Bone marrow (tissue), 2 donors: ENCODE measurements at regions not wholly inside any gene's neighbourhood (a gene's known extent, or its start where the extent isn't known, plus 50 kb on each side); places are given as distances from the start of the nearest gene placed in this dataset.
A peak's percentile ranks its signal among the peaks of the same experiment; 100 is the strongest.
"Not testable (repeated sequence)": the region's sequence is repeated elsewhere in the genome, so short reads cannot be mapped to it uniquely, and the experiment has no call there.

Source experiments
- DNase-seq, 2 donors: peaks; one replicate each; lab custom pipeline; 2025; lab: John Stamatoyannopoulos, UW

- peak in 1 of 2 donors; percentile 7 for DNase-seq
Observed at GRCh38 chr4:15162465-15163283, 160.4 kb downstream of the CPEB2 start.

GRCh38 chr4:15163284-15163645 lies 161.0 kb downstream of the CPEB2 start:
- no peak for DNase-seq

- DNase-seq, result no peak
Observed at GRCh38 chr4:15164571-15164970, 162.3 kb downstream of the CPEB2 start.

GRCh38 chr4:15167743-15168142 lies 165.5 kb downstream of the CPEB2 start:
- no peak for DNase-seq

GRCh38 chr4:15168759-15169158 lies 166.5 kb downstream of the CPEB2 start:
- no peak for DNase-seq

GRCh38 chr4:15171725-15172124 lies 169.4 kb downstream of the CPEB2 start:
- DNase-seq, result no peak

- DNase-seq, result no peak
Observed at GRCh38 chr4:15173251-15173650, 171.0 kb downstream of the CPEB2 start.

- not testable (repeated sequence) for DNase-seq
Observed at GRCh38 chr4:15174168-15174567, 171.9 kb downstream of the CPEB2 start.

- DNase-seq, result not testable (repeated sequence)
Observed at GRCh38 chr4:15179842-15180241, 177.6 kb downstream of the CPEB2 start.

GRCh38 chr4:15182600-15183220 lies 180.4 kb downstream of the CPEB2 start:
- DNase-seq, result no peak

- DNase-seq, result no peak
Observed at GRCh38 chr4:15186149-15186548, 183.9 kb downstream of the CPEB2 start.

- DNase-seq, result no peak
Observed at GRCh38 chr4:15186806-15187205, 184.5 kb downstream of the CPEB2 start.

GRCh38 chr4:15188605-15189539 lies 186.6 kb downstream of the CPEB2 start:
- DNase-seq, result no peak

- DNase-seq, result no peak
Observed at GRCh38 chr4:15194520-15194919, 192.2 kb downstream of the CPEB2 start.

GRCh38 chr4:15197005-15197404 lies 194.7 kb downstream of the CPEB2 start:
- DNase-seq, result no peak

GRCh38 chr4:15198070-15198727 lies 195.9 kb downstream of the CPEB2 start:
- DNase-seq, result no peak

GRCh38 chr4:15201782-15202181 lies 199.5 kb downstream of the CPEB2 start:
- no peak for DNase-seq

GRCh38 chr4:15202481-15202880 lies 200.2 kb downstream of the CPEB2 start:
- no peak for DNase-seq

- not testable (repeated sequence) for DNase-seq
Observed at GRCh38 chr4:15206526-15206925, 204.2 kb downstream of the CPEB2 start.

GRCh38 chr4:15213302-15213970 lies 211.2 kb downstream of the CPEB2 start:
- no peak for DNase-seq

GRCh38 chr4:15215109-15215508 lies 212.7 kb upstream of the C1QTNF7 start:
- DNase-seq, result no peak
